Lower lobe of right lung (tissue), 2 donors: ENCODE measurements at regions not wholly inside any gene's neighbourhood (a gene's known extent, or its start where the extent isn't known, plus 50 kb on each side); places are given as distances from the start of the nearest gene placed in this dataset.

Source experiments
- ATAC-seq, 2 donors: fragments of 200-7000 bp; cut with Tn5 transposase; one replicate each; pipeline ENCODE4 v1.9.1; 2020 to 2022; ENCODE audit warnings: mild to moderate bottlenecking in 2 of 2, moderate library complexity in 2 of 2
- DNase-seq: peaks from one replicate; pipeline ENCODE4 v3.0.0-alpha.2; 2020
- H3K27ac ChIP-seq: fragments of 200-600 bp; one replicate; pipeline ENCODE4 v1.8.0; 2022
- H3K27me3 ChIP-seq: fragments of 200-600 bp; one replicate; pipeline ENCODE4 v1.8.0; 2022; ENCODE audit warnings: low read depth
- H3K36me3 ChIP-seq: fragments of 200-600 bp; one replicate; pipeline ENCODE4 v1.8.0; 2022; ENCODE audit warnings: mild to moderate bottlenecking
- H3K4me1 ChIP-seq: fragments of 200-600 bp; one replicate; pipeline ENCODE4 v1.8.0; 2022
- H3K4me3 ChIP-seq: fragments of 200-600 bp; one replicate; pipeline ENCODE4 v1.8.0; 2022; ENCODE audit warnings: mild to moderate bottlenecking
- H3K9me3 ChIP-seq: fragments of 200-600 bp; one replicate; pipeline ENCODE4 v1.8.0; 2022
- CTCF ChIP-seq: fragments of 200-600 bp; IDR thresholded peaks from one replicate; pipeline ENCODE4 v1.8.0; 2022; ENCODE audit warnings: antibody characterized with exemption, mild to moderate bottlenecking
- intact Hi-C: fragments of 100-400 bp; cut with DNase I; formaldehyde crosslinking; loops from one replicate; pipeline ENCODE4 v1.11.0; 2022
- donor health status: DM: no; HTN: yes; CAD: no; lungs with severe emphysema.

- no peak overlapping the region for H3K27ac ChIP-seq
- TF ChIP-seq CTCF: no peak
- intact Hi-C loops: no loop called here
- H3K4me1 ChIP-seq: no peaks in the 10 kb centered on the region
- no peaks in the 10 kb centered on the region for H3K27me3 ChIP-seq
- ATAC-seq: no peak
- H3K36me3 ChIP-seq: no peaks in the 10 kb centered on the region
- DNase-seq: no peak
- no peaks in the 10 kb centered on the region for H3K9me3 ChIP-seq
- no peak overlapping the region for H3K4me3 ChIP-seq
Observed at GRCh38 chr5:9905661-9906060, 275.5 kb upstream of the TAS2R1 start.

GRCh38 chr5:9903801-9904200 is 273.6 kb upstream of the TAS2R1 start:
- TF ChIP-seq CTCF: no peak
- no peak overlapping the region for H3K27ac ChIP-seq
- no peaks in the 10 kb centered on the region for H3K4me1 ChIP-seq
- no peaks in the 10 kb centered on the region for H3K36me3 ChIP-seq
- no peaks in the 10 kb centered on the region for H3K27me3 ChIP-seq
- H3K4me3 ChIP-seq: no peak overlapping the region
- intact Hi-C loops: no loop called here
- H3K9me3 ChIP-seq: no peaks in the 10 kb centered on the region
- ATAC-seq (no peak), DNase-seq (no peak)

GRCh38 chr5:9898319-9898718 is 268.2 kb upstream of the TAS2R1 start:
- intact Hi-C loops: no loop called here
- TF ChIP-seq CTCF: peak; percentile 34
- H3K27ac ChIP-seq: no peak overlapping the region
- no peaks in the 10 kb centered on the region for H3K9me3 ChIP-seq
- DNase-seq: no peak
- no peaks in the 10 kb centered on the region for H3K36me3 ChIP-seq
- no peak overlapping the region for H3K4me3 ChIP-seq
- no peaks in the 10 kb centered on the region for H3K27me3 ChIP-seq
- peak; percentile 53 to 69 for ATAC-seq
- no peaks in the 10 kb centered on the region for H3K4me1 ChIP-seq

- no peak for DNase-seq
- intact Hi-C loops: no loop called here
- no peak for TF ChIP-seq CTCF
Observed at GRCh38 chr5:9895302-9895645, 265.1 kb upstream of the TAS2R1 start.

GRCh38 chr5:9894571-9895301 is 264.6 kb upstream of the TAS2R1 start:
- DNase-seq (no peak), ATAC-seq (no peak)
- Histone ChIP-seq H3K27ac (no peak overlapping the region), H3K27me3 (no peaks in the 10 kb centered on the region), H3K4me3 (no peak overlapping the region), H3K4me1 (no peaks in the 10 kb centered on the region), H3K36me3 (no peaks in the 10 kb centered on the region), H3K9me3 (no peaks in the 10 kb centered on the region)
- no peak for TF ChIP-seq CTCF
- intact Hi-C loops: no loop called here

More at GRCh38 chr5:9895302-9895645, 265.1 kb upstream of the TAS2R1 start:
- Histone ChIP-seq H3K4me3 (no peak overlapping the region), H3K27ac (no peak overlapping the region), H3K27me3 (no peaks in the 10 kb centered on the region), H3K36me3 (no peaks in the 10 kb centered on the region), H3K9me3 (no peaks in the 10 kb centered on the region), H3K4me1 (no peaks in the 10 kb centered on the region)
- ATAC-seq: no peak
